Pancreas (tissue), 10 donors: ENCODE measurements at regions not wholly inside any gene's neighbourhood (a gene's known extent, or its start where the extent isn't known, plus 50 kb on each side); places are given as distances from the start of the nearest gene placed in this dataset.
A peak's percentile ranks its signal among the peaks of the same experiment; 100 is the strongest.

Source experiments
- ATAC-seq, 4 donors: fragments of 200-7000 bp; cut with Tn5 transposase; one replicate each; pipeline versions ENCODE4 v1.8.0 to v1.9.1; 2020; ENCODE audit warnings: mild to moderate bottlenecking in 4 of 4, moderate library complexity in 4 of 4
- DNase-seq, 6 donors: peaks; one replicate each; pipeline ENCODE4 v3.0.0-alpha.2; 2020
- FAIRE-seq: peaks from 2 replicates; lab custom pipeline; 2012; peaks lifted over from hg19 to GRCh38; lab: Jason Lieb, UNC
- H3K27ac ChIP-seq, 4 donors: fragments of 200-600 bp; sonication (generic); 1 replicate in 3 of 4; 2 replicates in 1 of 4; pipeline versions ENCODE4 v1.5.0 to v1.8.0; 2020
- H3K27me3 ChIP-seq, 4 donors: fragments of 200-600 bp; one replicate each; pipeline ENCODE4 v1.8.0; 2021
- H3K36me3 ChIP-seq, 3 donors: fragments of 200-600 bp; sonication (generic) in 1 of 3; one replicate each; pipeline versions ENCODE4 v1.5.0 to v1.8.0; 2020 to 2021
- H3K4me1 ChIP-seq, 3 donors: fragments of 200-600 bp; one replicate each; pipeline ENCODE4 v1.8.0; 2021
- H3K4me3 ChIP-seq, 4 donors: fragments of 200-600 bp; sonication (generic) in 2 of 4; one replicate each; pipeline versions ENCODE4 v1.5.0 to v1.8.0; 2020 to 2021
- H3K9me3 ChIP-seq, 4 donors: fragments of 200-600 bp; one replicate each; pipeline ENCODE4 v1.8.0; 2021
- WGBS, 2 donors: extraction: QIAGEN DNeasy Blood & Tissue Kit; methylation state at CpG; one replicate each; pipeline ENCODE4 v1.1.7; 2013; 5-methylcytosine and 5-hydroxymethylcytosine counted together
- intact Hi-C, 3 donors: fragments of 100-400 bp; cut with DNase I; formaldehyde crosslinking; loops; one replicate each; pipeline versions ENCODE4 v1.11.1 to v1.14.2; 2022
- TF ChIP-seq, protein P1 (sequence below), 4 donors: fragments of 200-600 bp; sonication (generic) in 3 of 4; IDR thresholded peaks; one replicate each; pipeline versions ENCODE4 v1.5.0 to v1.8.0; 2021; ENCODE audit warnings: antibody characterized with exemption in 4 of 4
- donor health status: healthy with polysubstance abuse.
- donor health status: DM: no; HTN: no; CAD: no; lungs with moderate emphysema.
- donor health status: DM: no; HTN: no; CAD: no.
- donor health status: control.
- donor health status: control.
- donor health status: Bipolar disorder and iron deficiency.
- donor health status: DM: yes; HTN: yes; CAD: no.
- donor health status: DM: no; HTN: no; CAD: no.
- donor health status: DM: no; HTN: no; CAD: no.
- donor health status: DM: yes; HTN: yes; CAD: no.

GRCh38 chr5:40413743-40414142, 266.0 kb upstream of the PTGER4 start:
- H3K27ac ChIP-seq, result no peak overlapping the region
- FAIRE-seq (no peak), DNase-seq (no peak), ATAC-seq (no peak)
- TF ChIP-seq, protein P1, sequence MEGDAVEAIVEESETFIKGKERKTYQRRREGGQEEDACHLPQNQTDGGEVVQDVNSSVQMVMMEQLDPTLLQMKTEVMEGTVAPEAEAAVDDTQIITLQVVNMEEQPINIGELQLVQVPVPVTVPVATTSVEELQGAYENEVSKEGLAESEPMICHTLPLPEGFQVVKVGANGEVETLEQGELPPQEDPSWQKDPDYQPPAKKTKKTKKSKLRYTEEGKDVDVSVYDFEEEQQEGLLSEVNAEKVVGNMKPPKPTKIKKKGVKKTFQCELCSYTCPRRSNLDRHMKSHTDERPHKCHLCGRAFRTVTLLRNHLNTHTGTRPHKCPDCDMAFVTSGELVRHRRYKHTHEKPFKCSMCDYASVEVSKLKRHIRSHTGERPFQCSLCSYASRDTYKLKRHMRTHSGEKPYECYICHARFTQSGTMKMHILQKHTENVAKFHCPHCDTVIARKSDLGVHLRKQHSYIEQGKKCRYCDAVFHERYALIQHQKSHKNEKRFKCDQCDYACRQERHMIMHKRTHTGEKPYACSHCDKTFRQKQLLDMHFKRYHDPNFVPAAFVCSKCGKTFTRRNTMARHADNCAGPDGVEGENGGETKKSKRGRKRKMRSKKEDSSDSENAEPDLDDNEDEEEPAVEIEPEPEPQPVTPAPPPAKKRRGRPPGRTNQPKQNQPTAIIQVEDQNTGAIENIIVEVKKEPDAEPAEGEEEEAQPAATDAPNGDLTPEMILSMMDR (IDR thresholded peaks at IDR 0.05), result no peak
- H3K4me1 ChIP-seq, result no peaks in the 10 kb centered on the region
- H3K27me3 ChIP-seq, result no peaks in the 10 kb centered on the region
- H3K4me3 ChIP-seq, result no peak overlapping the region
- H3K36me3 ChIP-seq, result no peaks in the 10 kb centered on the region
- no peaks in the 10 kb centered on the region for H3K9me3 ChIP-seq
- intact Hi-C loops, result no loop called here
- 74 to 83% methylated on average over 4 of the region's 4 CpGs for WGBS, 2 donors

DNA sequence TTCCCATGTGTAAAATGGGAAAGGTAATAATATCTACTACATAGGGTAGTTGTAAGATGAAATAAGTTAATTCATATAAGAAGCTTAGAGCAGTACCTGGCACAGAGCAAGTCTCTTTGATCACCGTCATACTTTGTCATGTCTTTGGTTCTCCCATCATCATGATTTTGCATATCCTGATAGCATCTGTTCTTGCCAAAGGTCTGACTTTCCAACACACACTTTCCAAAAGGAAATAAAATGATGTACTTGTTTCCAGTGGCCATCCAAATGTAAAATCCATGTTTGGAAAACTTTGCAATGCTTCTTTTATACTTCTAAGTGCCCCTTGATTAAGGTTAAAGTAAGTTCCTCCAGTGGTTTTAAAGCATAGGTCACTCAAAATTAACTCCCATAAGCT, 266.9 kb upstream of the PTGER4 start:
- TF ChIP-seq, protein P1 (IDR thresholded peaks at IDR 0.05), result no peak
- no peaks in the 10 kb centered on the region for H3K4me1 ChIP-seq
- 96 to 98% methylated on average over 1 of the region's 1 CpG for WGBS, 2 donors
- H3K9me3 ChIP-seq, result no peaks in the 10 kb centered on the region
- ATAC-seq (no peak), DNase-seq (no peak), FAIRE-seq (no peak)
- H3K4me3 ChIP-seq, result no peak overlapping the region
- no peak overlapping the region for H3K27ac ChIP-seq
- H3K36me3 ChIP-seq, result no peaks in the 10 kb centered on the region
- H3K27me3 ChIP-seq, result no peaks in the 10 kb centered on the region
- intact Hi-C loops, result no loop called here

GRCh38 chr5:40410964-40411635, 268.6 kb upstream of the PTGER4 start:
- TF ChIP-seq, protein P1 (IDR thresholded peaks at IDR 0.05), result no peak
- FAIRE-seq, result no peak
- intact Hi-C loops, result no loop called here
- no peaks in the 10 kb centered on the region for H3K36me3 ChIP-seq
- no peak overlapping the region for H3K4me3 ChIP-seq
- H3K4me1 ChIP-seq, result no peaks in the 10 kb centered on the region
- peak in 3 of 4 donors; percentile 26 to 72 (median 70) for ATAC-seq
- no peaks in the 10 kb centered on the region for H3K27me3 ChIP-seq
- H3K27ac ChIP-seq, result peak overlapping the region in 1 of 4 donors; percentile 22
- no peak for DNase-seq
- WGBS, 2 donors, result 74 to 75% methylated on average over 3 of the region's 3 CpGs
- H3K9me3 ChIP-seq, result no peaks in the 10 kb centered on the region

GRCh38 chr5:40410231-40410861, 269.4 kb upstream of the PTGER4 start:
- Histone ChIP-seq H3K27me3 (no peaks in the 10 kb centered on the region), H3K9me3 (no peaks in the 10 kb centered on the region), H3K4me1 (no peaks in the 10 kb centered on the region), H3K4me3 (no peak overlapping the region), H3K27ac (peak overlapping the region in 2 of 4 donors; percentile 22 to 34), H3K36me3 (no peaks in the 10 kb centered on the region)
- ATAC-seq (peak in 3 of 4 donors; percentile 30 to 72 (median 61)), DNase-seq (no peak), FAIRE-seq (no peak)
- intact Hi-C loops, result no loop called here
- 66 to 74% methylated on average over 9 of the region's 9 CpGs for WGBS, 2 donors
- TF ChIP-seq, protein P1 (IDR thresholded peaks at IDR 0.05), result no peak

DNA sequence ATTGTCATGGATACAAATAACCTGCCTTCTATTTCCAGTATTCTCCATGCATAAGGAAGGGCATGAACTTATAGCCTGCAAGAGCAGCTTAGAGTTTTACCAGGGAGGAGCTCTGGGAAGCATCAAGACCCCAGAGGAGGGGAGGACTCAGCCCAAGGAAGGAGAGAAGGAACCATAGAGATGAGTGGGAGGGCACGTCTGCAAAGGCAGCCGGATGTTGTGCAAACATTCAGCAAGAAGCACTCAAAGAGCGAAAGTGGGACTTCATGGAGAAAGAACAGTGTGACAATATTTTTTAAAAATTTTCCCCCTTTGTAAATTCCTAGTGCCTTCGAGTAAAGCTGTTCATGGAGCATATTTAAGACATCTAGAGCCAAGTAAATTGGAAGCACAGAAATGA, 270.1 kb upstream of the PTGER4 start:
- no peak for FAIRE-seq
- TF ChIP-seq, protein P1 (IDR thresholded peaks at IDR 0.05), result no peak
- Histone ChIP-seq H3K9me3 (no peaks in the 10 kb centered on the region), H3K27ac (peak overlapping the region in 2 of 4 donors; percentile 7 to 34), H3K36me3 (no peaks in the 10 kb centered on the region), H3K4me3 (no peak overlapping the region), H3K4me1 (no peaks in the 10 kb centered on the region), H3K27me3 (no peaks in the 10 kb centered on the region)
- WGBS, 2 donors, result 69 to 72% methylated on average over 4 of the region's 4 CpGs
- intact Hi-C loops, result no loop called here
- peak in 2 of 4 donors; percentile 45 for ATAC-seq
- DNase-seq, result no peak
